ENCODE measurements at regions not wholly inside any gene's neighbourhood (a gene's known extent, or its start where the extent isn't known, plus 50 kb on each side); places are given as distances from the start of the nearest gene placed in this dataset.

DNA sequence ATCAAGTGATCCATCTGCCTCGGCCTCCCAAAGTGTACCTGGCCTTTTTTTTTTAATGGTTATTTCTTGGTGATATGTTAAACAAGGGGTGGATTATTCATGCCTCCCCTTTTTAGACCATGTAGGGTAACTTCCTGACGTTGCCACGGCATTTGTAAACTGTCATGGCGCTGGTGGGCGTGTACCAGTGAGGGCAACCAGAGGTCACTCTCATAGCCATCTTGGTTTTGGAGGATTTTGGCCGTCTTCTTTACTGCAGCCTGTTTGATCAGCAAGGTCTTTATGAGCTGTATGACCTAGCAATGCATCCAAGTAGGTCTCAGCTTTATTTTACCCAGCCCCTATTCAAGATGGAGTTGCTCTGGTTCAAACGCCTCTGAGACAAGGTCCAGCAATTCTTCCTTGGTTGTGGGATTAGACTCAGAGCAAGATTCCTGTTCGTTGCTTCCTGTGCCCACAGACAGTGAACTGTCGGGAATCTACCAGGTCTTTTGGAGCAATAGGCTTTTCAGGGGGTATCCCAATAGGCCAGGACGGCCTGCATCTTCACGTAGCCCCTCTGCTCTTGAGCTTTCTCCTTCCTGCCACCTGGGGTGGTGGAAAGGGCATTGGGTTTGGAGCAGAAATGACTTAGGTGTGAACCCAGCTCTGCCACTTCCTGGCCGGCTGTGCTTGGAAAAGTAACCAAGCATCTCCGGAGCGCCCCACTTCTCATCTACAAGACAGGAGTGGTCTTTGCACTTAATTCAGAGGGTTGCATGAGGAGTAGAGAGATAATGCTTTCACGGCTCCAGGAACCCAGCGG is 52.9 kb upstream of the SEC14L1 start:
- TF ChIP-seq GATA3 (IDR thresholded peaks at IDR 0.05; ENCODE audit: low read depth, low read length) (no peak), GATA2 (IDR thresholded peaks at IDR 0.05; ENCODE audit: low read depth, low read length) (no peak)

DNA sequence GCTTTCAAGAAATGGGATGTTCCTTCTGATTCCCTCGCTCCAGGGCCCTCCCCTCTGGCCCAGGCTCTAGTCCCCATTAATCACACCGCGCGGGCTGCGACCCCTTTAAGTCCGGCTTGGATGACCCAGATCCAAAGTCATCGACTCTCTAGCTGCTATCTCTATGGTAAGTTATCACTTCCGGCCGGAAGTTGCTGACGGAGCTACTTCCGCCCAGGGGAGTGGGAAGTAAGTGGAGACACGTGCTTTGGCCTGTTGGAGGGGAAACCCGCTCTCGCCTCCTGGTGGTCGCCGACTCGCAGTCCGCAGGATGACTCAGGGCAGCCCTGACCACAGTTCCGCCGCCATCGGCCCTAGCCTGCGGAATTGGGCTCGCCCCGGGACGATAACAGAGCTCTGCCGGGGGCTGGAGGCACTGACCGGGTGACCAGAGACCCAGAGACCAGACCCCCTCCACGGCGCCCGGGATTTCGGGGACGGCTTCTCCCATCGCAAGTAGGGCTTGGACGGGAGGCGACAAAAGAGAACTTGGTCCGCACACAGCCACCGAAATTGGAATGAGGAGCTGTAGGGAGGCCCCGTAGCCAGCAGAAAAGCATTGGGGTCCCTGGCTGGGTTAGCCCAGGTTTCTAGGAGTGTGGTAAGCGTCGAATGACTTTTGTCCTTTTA is 52.2 kb upstream of the SEC14L1 start:
- TF ChIP-seq GATA2 (IDR thresholded peaks at IDR 0.05; ENCODE audit: low read depth, low read length) (no peak), GATA3 (IDR thresholded peaks at IDR 0.05; ENCODE audit: low read depth, low read length) (no peak)

DNA sequence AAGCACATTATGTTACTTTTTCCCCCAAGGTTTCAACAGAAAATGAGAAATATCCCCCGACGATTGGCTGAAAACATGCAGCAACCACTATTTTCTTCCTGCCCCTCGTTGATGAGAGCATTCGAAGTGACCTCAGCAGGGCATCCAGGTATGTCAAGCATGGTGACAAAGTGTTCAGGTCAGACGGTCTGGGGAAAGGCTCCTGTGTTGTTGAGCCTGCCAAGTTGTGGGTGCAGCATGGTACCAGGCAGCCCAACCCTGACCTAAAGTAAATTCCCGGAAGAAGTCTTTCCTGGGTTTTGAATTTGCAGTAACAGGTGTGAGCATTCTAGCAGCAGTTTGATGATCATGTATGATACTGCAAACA is 51.7 kb upstream of the SEC14L1 start:
- TF ChIP-seq GATA3 (IDR thresholded peaks at IDR 0.05; ENCODE audit: low read depth, low read length), result no peak
- TF ChIP-seq GATA2 (IDR thresholded peaks at IDR 0.05; ENCODE audit: low read depth, low read length), result no peak

DNA sequence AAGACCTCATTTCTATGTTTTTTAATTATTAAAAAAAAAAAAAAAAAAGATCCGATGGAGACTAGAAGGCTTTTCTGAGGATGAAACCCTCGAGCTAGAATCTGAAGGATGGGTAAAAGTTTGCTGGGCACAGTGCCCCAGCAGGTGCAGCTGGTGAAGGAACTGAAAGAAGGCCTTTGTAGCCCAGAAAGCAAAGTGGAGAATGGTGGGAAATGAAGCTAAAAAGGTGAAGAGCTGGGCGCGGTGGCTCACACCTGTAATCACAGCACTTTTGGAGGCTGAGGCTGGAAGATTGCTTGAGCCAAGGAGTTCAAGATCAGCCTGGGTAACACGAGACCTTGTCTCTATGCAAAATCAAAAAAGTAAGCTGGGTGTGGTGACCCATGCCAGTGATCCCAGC is 50.3 kb upstream of the SEC14L1 start:
- no peak for TF ChIP-seq GATA2 (IDR thresholded peaks at IDR 0.05; ENCODE audit: low read depth, low read length)
- no peak for TF ChIP-seq GATA3 (IDR thresholded peaks at IDR 0.05; ENCODE audit: low read depth, low read length)

Data from SH-SY5Y (cell line).